WTC11 (cell line): ENCODE measurements at regions not wholly inside any gene's neighbourhood (a gene's known extent, or its start where the extent isn't known, plus 50 kb on each side); places are given as distances from the start of the nearest gene placed in this dataset.
A peak's percentile ranks its signal among the peaks of the same experiment; 100 is the strongest.

ENCODE experiments used
- ATAC-seq: fragments of 200-7000 bp; cut with Tn5 transposase; 2 replicates; pipeline ENCODE4 v1.10.0; 2021; ENCODE audit warnings: mild to moderate bottlenecking, moderate library complexity
- CTCF ChIA-PET: fragments of 300-600 bp; sonication (Branson Sonifier 250); formaldehyde crosslinking; loops from one replicate; lab custom pipeline; 2021; ENCODE audit warnings: antibody characterized with exemption; lab: Charles Lee
- POLR2A ChIA-PET: fragments of 350-600 bp; sonication (Branson Sonifier 250); formaldehyde crosslinking; loops from one replicate; lab custom pipeline; 2021; ENCODE audit warnings: antibody characterized with exemption; lab: Charles Lee
- DNase-seq: peaks from one replicate; pipeline ENCODE4 v3.0.0; 2021; ENCODE audit warnings: low spot score
- H3K27ac Mint-ChIP-seq: 2 replicates; pipeline ENCODE4 v1.8.0; 2021; ENCODE audit warnings: mixed read lengths
- H3K27me3 Mint-ChIP-seq: 2 replicates; pipeline ENCODE4 v1.8.0; 2021; ENCODE audit warnings: low read depth, mild to moderate bottlenecking, moderate library complexity, mixed read lengths
- H3K36me3 Mint-ChIP-seq: 2 replicates; pipeline ENCODE4 v1.8.0; 2021; ENCODE audit warnings: mixed read lengths
- H3K4me1 Mint-ChIP-seq: 2 replicates; pipeline ENCODE4 v1.8.0; 2022; ENCODE audit warnings: mixed read lengths
- H3K4me3 Mint-ChIP-seq: 2 replicates; pipeline ENCODE4 v1.8.0; 2021; ENCODE audit warnings: mild to moderate bottlenecking, moderate library complexity, mixed read lengths
- H3K9me3 Mint-ChIP-seq: 2 replicates; pipeline ENCODE4 v1.8.0; 2021; ENCODE audit warnings: mixed read lengths
- AR ChIP-seq: fragments of 250-450 bp; sonication (Bioruptor Pico); IDR thresholded peaks from 2 replicates; pipeline ENCODE4 v1.9.0; 2021; ENCODE audit warnings: mild to moderate bottlenecking
- ATF3 ChIP-seq: sonication (generic); formaldehyde crosslinking; conservative IDR thresholded peaks from 2 replicates; pipeline ENCODE4 v1.8.1; 2022; ENCODE audit warnings: mild to moderate bottlenecking, missing genetic modification reagents
- ATF6 ChIP-seq: sonication (generic); formaldehyde crosslinking; IDR thresholded peaks from 2 replicates; pipeline ENCODE4 v1.8.1; 2023; ENCODE audit warnings: mild to moderate bottlenecking, missing genetic modification reagents
- CREB1 ChIP-seq: sonication (generic); formaldehyde crosslinking; IDR thresholded peaks from 2 replicates; pipeline ENCODE4 v1.8.0; 2023; ENCODE audit warnings: mild to moderate bottlenecking, missing genetic modification reagents
- FOXK1 ChIP-seq: sonication (generic); formaldehyde crosslinking; IDR thresholded peaks from 2 replicates; pipeline ENCODE4 v1.8.0; 2022; ENCODE audit warnings: mild to moderate bottlenecking, moderate library complexity, missing genetic modification reagents
- FOXP4 ChIP-seq: sonication (generic); formaldehyde crosslinking; IDR thresholded peaks from 2 replicates; pipeline ENCODE4 v1.8.0; 2022; ENCODE audit warnings: mild to moderate bottlenecking, missing genetic modification reagents
- GABPB1 ChIP-seq: sonication (generic); formaldehyde crosslinking; IDR thresholded peaks from 2 replicates; pipeline ENCODE4 v1.8.1; 2023; ENCODE audit warnings: mild to moderate bottlenecking, missing genetic modification reagents
- HMGA2 ChIP-seq: fragments of 250-450 bp; sonication (Bioruptor Pico); IDR thresholded peaks from 2 replicates; pipeline ENCODE4 v1.4.0; 2021; ENCODE audit warnings: mild to moderate bottlenecking, moderate library complexity
- JUN ChIP-seq: sonication (generic); formaldehyde crosslinking; IDR thresholded peaks from 2 replicates; pipeline ENCODE4 v1.8.0; 2023; ENCODE audit warnings: mild to moderate bottlenecking, missing genetic modification reagents
- NFYB ChIP-seq: sonication (generic); formaldehyde crosslinking; conservative IDR thresholded peaks from 2 replicates; pipeline ENCODE4 v1.8.0; 2022; ENCODE audit warnings: low read depth, missing genetic modification reagents
- NR1H2 ChIP-seq: sonication (generic); formaldehyde crosslinking; IDR thresholded peaks from 2 replicates; pipeline ENCODE4 v1.9.0; 2021; ENCODE audit warnings: mild to moderate bottlenecking, moderate library complexity, missing genetic modification reagents
- RORB ChIP-seq: fragments of 250-450 bp; sonication (Bioruptor Pico); IDR thresholded peaks from 2 replicates; pipeline ENCODE4 v1.9.0; 2021; ENCODE audit warnings: mild to moderate bottlenecking
- SOX15 ChIP-seq: fragments of 250-450 bp; sonication (Bioruptor Pico); IDR thresholded peaks from 2 replicates; pipeline ENCODE4 v1.9.0; 2021; ENCODE audit warnings: mild to moderate bottlenecking
- STAT6 ChIP-seq: sonication (generic); formaldehyde crosslinking; conservative IDR thresholded peaks from 2 replicates; pipeline ENCODE4 v1.8.1; 2023; ENCODE audit warnings: mild to moderate bottlenecking, low read depth, missing genetic modification reagents, moderate library complexity
- TEAD4 ChIP-seq: sonication (generic); formaldehyde crosslinking; IDR thresholded peaks from 2 replicates; pipeline ENCODE4 v1.8.0; 2022; ENCODE audit warnings: mild to moderate bottlenecking, missing genetic modification reagents
- USF1 ChIP-seq: sonication (generic); formaldehyde crosslinking; IDR thresholded peaks from 2 replicates; pipeline ENCODE4 v1.8.0; 2022; ENCODE audit warnings: mild to moderate bottlenecking, missing genetic modification reagents
- ZBTB21 ChIP-seq: sonication (generic); formaldehyde crosslinking; IDR thresholded peaks from 2 replicates; pipeline ENCODE4 v1.8.1; 2023; ENCODE audit warnings: mild to moderate bottlenecking, missing genetic modification reagents, borderline replicate concordance
- ZNF423 ChIP-seq: fragments of 250-450 bp; sonication (Bioruptor Pico); IDR thresholded peaks from 2 replicates; pipeline ENCODE4 v2.1.2; 2022; ENCODE audit warnings: mild to moderate bottlenecking, moderate library complexity
- ZNF671 ChIP-seq: fragments of 250-450 bp; sonication (Bioruptor Pico); IDR thresholded peaks from 2 replicates; pipeline ENCODE4 v1.8.0; 2021; ENCODE audit warnings: mild to moderate bottlenecking

- DNase-seq: no peak
- Mint-ChIP-seq H3K36me3 (0 out of 2 replicates have a peak, but pooled peaks cover 4% of the 10 kb centered on the region), H3K9me3 (peaks cover 4% of the 10 kb centered on the region; the same call in 1 of the 2 replicates), H3K4me3 (no peak overlapping the region), H3K4me1 (peaks cover 68% of the 10 kb centered on the region), H3K27ac (peak overlapping the region; percentile 76; the same call in 1 of the 2 replicates), H3K27me3 (no peaks in the 10 kb centered on the region)
- ATAC-seq: no peak
- ChIA-PET POLR2A (no interaction called here), CTCF (no interaction called here)
- TF ChIP-seq TEAD4 (CRISPR knock-in tag) (no peak), HMGA2 (no peak), ATF6 (CRISPR knock-in tag) (no peak), SOX15 (no peak), NFYB (CRISPR knock-in tag) (no peak), RORB (CRISPR knock-in tag) (no peak)
Observed at GRCh38 chr9:21549890-21550289, 67.8 kb upstream of the IFNE start.

- TF ChIP-seq STAT6 (CRISPR knock-in tag) (no peak), JUN (CRISPR knock-in tag) (no peak), CREB1 (CRISPR knock-in tag) (no peak), GABPB1 (CRISPR knock-in tag) (no peak), AR (CRISPR knock-in tag) (no peak)
- TF ChIP-seq, all 79 proteins: peak for 0
- H3K9me3 Mint-ChIP-seq: no peaks in the 10 kb centered on the region
- H3K4me1 Mint-ChIP-seq: peaks cover 73% of the 10 kb centered on the region
- H3K27ac Mint-ChIP-seq: 0 out of 2 replicates have a peak overlapping the region, but pooled peaks have one; percentile 76
- no peak for ATAC-seq
- no peak for DNase-seq
- CTCF ChIA-PET: no interaction called here
- no peaks in the 10 kb centered on the region for H3K27me3 Mint-ChIP-seq
- no peaks in the 10 kb centered on the region for H3K36me3 Mint-ChIP-seq
- POLR2A ChIA-PET: no interaction called here
- no peak overlapping the region for H3K4me3 Mint-ChIP-seq
Observed at GRCh38 chr9:21550392-21550791, 68.3 kb upstream of the IFNE start.

- Mint-ChIP-seq H3K4me3 (no peak overlapping the region), H3K27me3 (no peaks in the 10 kb centered on the region), H3K36me3 (no peaks in the 10 kb centered on the region), H3K27ac (peak overlapping the region; percentile 23; the same call in 1 of the 2 replicates), H3K4me1 (peaks cover 78% of the 10 kb centered on the region), H3K9me3 (no peaks in the 10 kb centered on the region)
- CTCF ChIA-PET: no interaction called here
- POLR2A ChIA-PET: interaction anchor here (0.9 kb wide), 1 partner anchor 10 kb away, joined by 4 read pairs; no protein-coding TSS in a partner anchor
- DNase-seq: no peak
- ATAC-seq: no peak
- TF ChIP-seq ATF6 (CRISPR knock-in tag): no peak
- TF ChIP-seq FOXP4 (CRISPR knock-in tag): no peak
- no peak for TF ChIP-seq ZNF671
- TF ChIP-seq USF1 (CRISPR knock-in tag): no peak
- TF ChIP-seq ATF3 (CRISPR knock-in tag): no peak
- no peak for TF ChIP-seq HMGA2
- no peak for TF ChIP-seq ZNF423 (CRISPR knock-in tag)
- no peak for TF ChIP-seq GABPB1 (CRISPR knock-in tag)
- TF ChIP-seq NR1H2: no peak
- TF ChIP-seq SOX15: no peak
- TF ChIP-seq FOXK1 (CRISPR knock-in tag): no peak
- no peak for TF ChIP-seq ZBTB21 (CRISPR knock-in tag)
Observed at GRCh38 chr9:21551401-21551800, 69.3 kb upstream of the IFNE start.
